ENCODE measurements at regions not wholly inside any gene's neighbourhood (a gene's known extent, or its start where the extent isn't known, plus 50 kb on each side); places are given as distances from the start of the nearest gene placed in this dataset.
A peak's percentile ranks its signal among the peaks of the same experiment; 100 is the strongest.
"Not testable (repeated sequence)": the region's sequence is repeated elsewhere in the genome, so short reads cannot be mapped to it uniquely, and the experiment has no call there.

- intact Hi-C loops (cut with DNase I), result no loop called here
- Histone ChIP-seq H3K9me3 (no peaks in the 10 kb centered on the region), H3K4me3 (no peak overlapping the region), H3K27me3 (no peaks in the 10 kb centered on the region), H3K4me1 (no peaks in the 10 kb centered on the region), H3K36me3 (replicated peaks in 1 of 2; ENCODE audit: insufficient read depth in 1 of 2, low read depth in 2 of 2) (no peaks in the 10 kb centered on the region), H3K27ac (no peak overlapping the region)
- DNase-seq (no peak), ATAC-seq (no peak)
- WGBS, 2 donors, result 67 to 80% methylated on average over 6 of the region's 6 CpGs
- TF ChIP-seq POLR2A (IDR thresholded peaks at IDR 0.05) (no peak), CTCF (IDR thresholded peaks at IDR 0.05) (no peak)
Measured at GRCh38 chr2:171266102-171266501, 105.4 kb upstream of the TLK1 start.

GRCh38 chr2:171261529-171261928 is 100.8 kb upstream of the TLK1 start:
- ATAC-seq; H3K27me3 ChIP-seq; H3K27ac ChIP-seq; H3K4me1 ChIP-seq; H3K9me3 ChIP-seq; H3K36me3 ChIP-seq (replicated peaks in 1 of 2; ENCODE audit: insufficient read depth in 1 of 2, low read depth in 2 of 2); intact Hi-C loops (cut with DNase I); H3K4me3 ChIP-seq; DNase-seq: not testable (repeated sequence)
- 83 to 90% methylated on average over 2 of the region's 2 CpGs for WGBS, 2 donors

- intact Hi-C loops (cut with DNase I), result no loop called here
- no peaks in the 10 kb centered on the region for H3K4me1 ChIP-seq
- TF ChIP-seq CTCF (IDR thresholded peaks at IDR 0.05), result no peak
- TF ChIP-seq POLR2A (IDR thresholded peaks at IDR 0.05), result no peak
- no peaks in the 10 kb centered on the region for H3K9me3 ChIP-seq
- WGBS, 2 donors, result 56 to 61% methylated on average over 6 of the region's 6 CpGs
- H3K4me3 ChIP-seq, result no peak overlapping the region
- H3K36me3 ChIP-seq (replicated peaks in 1 of 2; ENCODE audit: insufficient read depth in 1 of 2, low read depth in 2 of 2), result no peaks in the 10 kb centered on the region
- DNase-seq (no peak), ATAC-seq (no peak)
- H3K27me3 ChIP-seq, result no peaks in the 10 kb centered on the region
- no peak overlapping the region for H3K27ac ChIP-seq
Measured at GRCh38 chr2:171260471-171261424, 100.1 kb upstream of the TLK1 start.

GRCh38 chr2:171254666-171255065 is 94.0 kb upstream of the TLK1 start:
- Histone ChIP-seq H3K27me3 (no peaks in the 10 kb centered on the region), H3K9me3 (peaks cover 0 to 3% (median 0%) of the 10 kb centered on the region in 3 donors), H3K4me1 (no peaks in the 10 kb centered on the region), H3K27ac (no peak overlapping the region), H3K4me3 (no peak overlapping the region), H3K36me3 (replicated peaks in 1 of 2; ENCODE audit: insufficient read depth in 1 of 2, low read depth in 2 of 2) (no peaks in the 10 kb centered on the region)
- ATAC-seq, result no peak
- intact Hi-C loops (cut with DNase I), result no loop called here
- TF ChIP-seq CTCF (IDR thresholded peaks at IDR 0.05) (no peak), POLR2A (IDR thresholded peaks at IDR 0.05) (no peak)
- DNase-seq, result no peak

GRCh38 chr2:171253900-171254650 is 93.4 kb upstream of the TLK1 start:
- 85 to 91% methylated on average over 2 of the region's 2 CpGs for WGBS, 2 donors
- ATAC-seq (no peak), DNase-seq (no peak)
- H3K27ac ChIP-seq, result no peak overlapping the region
- H3K4me1 ChIP-seq, result no peaks in the 10 kb centered on the region
- peaks cover 0 to 3% (median 0%) of the 10 kb centered on the region in 3 donors for H3K9me3 ChIP-seq
- no peaks in the 10 kb centered on the region for H3K27me3 ChIP-seq
- intact Hi-C loops (cut with DNase I), result no loop called here
- H3K4me3 ChIP-seq, result no peak overlapping the region
- no peaks in the 10 kb centered on the region for H3K36me3 ChIP-seq (replicated peaks in 1 of 2; ENCODE audit: insufficient read depth in 1 of 2, low read depth in 2 of 2)
- TF ChIP-seq POLR2A (IDR thresholded peaks at IDR 0.05) (no peak), CTCF (IDR thresholded peaks at IDR 0.05) (peak in 1 of 7 experiments; percentile 11)

All from body of pancreas (tissue), 4 donors.